GM12892 (cell line): ENCODE measurements at regions not wholly inside any gene's neighbourhood (a gene's known extent, or its start where the extent isn't known, plus 50 kb on each side); places are given as distances from the start of the nearest gene placed in this dataset.

ENCODE experiments used
- POLR2A ChIP-seq: IDR thresholded peaks from 2 replicates; pipeline ENCODE4 v1.6.1; 2011; ENCODE audit warnings: low read depth, low read length, control low read depth
- POLR2AphosphoS5 ChIP-seq: IDR thresholded peaks from 2 replicates; pipeline ENCODE4 v1.6.1; 2011; ENCODE audit warnings: low read depth, low read length, control low read depth
- TAF1 ChIP-seq: IDR thresholded peaks from 2 replicates; pipeline ENCODE4 v1.6.1; 2011; ENCODE audit warnings: low read depth, mild to moderate bottlenecking, control low read depth, low read length, borderline replicate concordance

DNA sequence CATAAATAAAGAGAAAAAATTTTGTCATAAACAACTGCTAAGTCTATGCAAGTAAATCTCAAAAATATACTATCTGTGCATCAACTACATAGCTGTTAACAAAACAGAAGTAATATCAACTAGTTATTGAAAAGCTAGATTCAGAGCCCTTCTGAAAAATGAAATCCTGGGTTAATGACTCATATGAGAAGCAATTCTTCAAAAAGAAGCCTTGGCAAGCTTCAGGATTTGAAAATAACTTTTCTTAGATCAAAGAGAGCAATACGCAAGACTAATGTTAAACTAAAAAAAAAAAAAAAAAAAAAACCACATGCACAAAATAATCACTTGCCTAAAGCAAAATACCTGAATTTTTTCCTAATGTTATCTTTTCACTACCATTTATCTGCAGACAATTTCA is 566.1 kb upstream of the BOD1L1 start:
- TF ChIP-seq POLR2A = no peak
- TF ChIP-seq POLR2AphosphoS5 = no peak
- TF ChIP-seq TAF1 = no peak
